H9 (cell line): ENCODE measurements at regions not wholly inside any gene's neighbourhood (a gene's known extent, or its start where the extent isn't known, plus 50 kb on each side); places are given as distances from the start of the nearest gene placed in this dataset.

Experiments used
- DNase-seq: peaks from one replicate; pipeline ENCODE4 v3.0.0-alpha.2; 2017
- H2AFZ ChIP-seq: one replicate; pipeline ENCODE4 v1.6.1; 2013; ENCODE audit warnings: mild to moderate bottlenecking, low read length, control low read depth, moderate library complexity
- H2AK5ac ChIP-seq: 2 replicates; pipeline ENCODE4 v1.6.1; 2013; ENCODE audit warnings: low read length, control low read depth, mixed read lengths; ENCODE audit not compliant: insufficient read length
- H2BK120ac ChIP-seq: one replicate; pipeline ENCODE4 v1.6.1; 2013; ENCODE audit warnings: low read depth, mild to moderate bottlenecking, low read length, control low read depth, inconsistent platforms; ENCODE audit not compliant: poor library complexity, severe bottlenecking
- H2BK12ac ChIP-seq: 2 replicates; pipeline ENCODE4 v1.6.1; 2013; ENCODE audit warnings: low read length, control low read depth, mixed read lengths, low read depth; ENCODE audit not compliant: insufficient read length
- H2BK15ac ChIP-seq: 2 replicates; pipeline ENCODE4 v1.6.1; 2013; ENCODE audit warnings: low read depth, low read length, control low read depth
- H2BK20ac ChIP-seq: one replicate; pipeline ENCODE4 v1.6.1; 2013; ENCODE audit warnings: low read depth, mild to moderate bottlenecking, low read length, control low read depth, inconsistent platforms; ENCODE audit not compliant: poor library complexity, severe bottlenecking
- H2BK5ac ChIP-seq: 2 replicates; pipeline ENCODE4 v1.6.1; 2013; ENCODE audit warnings: low read length, control low read depth, mixed read lengths; ENCODE audit not compliant: insufficient read length
- H3K14ac ChIP-seq: 2 replicates; pipeline ENCODE4 v1.6.1; 2013; ENCODE audit warnings: low read length, control low read depth; ENCODE audit not compliant: insufficient read depth
- H3K18ac ChIP-seq: 2 replicates; pipeline ENCODE4 v1.6.1; 2013; ENCODE audit warnings: low read depth, mild to moderate bottlenecking, mixed read lengths, low read length, control low read depth; ENCODE audit not compliant: insufficient read length
- H3K23ac ChIP-seq: 2 replicates; pipeline ENCODE4 v1.6.1; 2013; ENCODE audit warnings: low read length, control low read depth, mixed read lengths, low read depth; ENCODE audit not compliant: insufficient read length
- H3K23me2 ChIP-seq: 2 replicates; pipeline ENCODE4 v1.6.1; 2013; ENCODE audit warnings: low read depth, mild to moderate bottlenecking, mixed read lengths, low read length, control low read depth; ENCODE audit not compliant: insufficient read length, poor library complexity, severe bottlenecking
- H3K27ac ChIP-seq: 2 replicates; pipeline ENCODE4 v1.5.1; 2013; ENCODE audit warnings: low read length, control low read depth, mixed read lengths, low read depth; ENCODE audit not compliant: insufficient read length
- H3K27me3 ChIP-seq: 2 replicates; pipeline ENCODE4 v1.6.1; 2013; ENCODE audit warnings: low read length, control low read depth, inconsistent platforms; ENCODE audit not compliant: insufficient read depth
- H3K4ac ChIP-seq: 2 replicates; pipeline ENCODE4 v1.6.1; 2013; ENCODE audit warnings: low read depth, mild to moderate bottlenecking, control low read depth, inconsistent platforms, low read length, moderate library complexity
- H3K4me1 ChIP-seq: 2 replicates; pipeline ENCODE4 v1.6.1; 2013; ENCODE audit warnings: low read length, control low read depth, inconsistent platforms; ENCODE audit not compliant: insufficient read depth
- H3K4me2 ChIP-seq: 2 replicates; pipeline ENCODE4 v1.6.1; 2013; ENCODE audit warnings: low read length, control low read depth, mixed read lengths; ENCODE audit not compliant: insufficient read length, insufficient read depth
- H3K56ac ChIP-seq: 2 replicates; pipeline ENCODE4 v1.6.1; 2013; ENCODE audit warnings: low read depth, mild to moderate bottlenecking, mixed read lengths, low read length, control low read depth; ENCODE audit not compliant: insufficient read length
- H3K79me1 ChIP-seq: 2 replicates; pipeline ENCODE4 v1.6.1; 2013; ENCODE audit warnings: low read depth, mild to moderate bottlenecking, moderate library complexity, low read length, control low read depth, inconsistent platforms; ENCODE audit not compliant: insufficient read depth, poor library complexity, severe bottlenecking
- H3K79me2 ChIP-seq: 2 replicates; pipeline ENCODE4 v1.6.1; 2013; ENCODE audit warnings: low read length, control low read depth, inconsistent platforms; ENCODE audit not compliant: insufficient read depth
- H3K9ac ChIP-seq: 2 replicates; pipeline ENCODE4 v1.6.1; 2013; ENCODE audit warnings: low read length, control low read depth, mixed read lengths; ENCODE audit not compliant: insufficient read length; ENCODE audit errors: extremely low read depth
- H3K9me3 ChIP-seq: one replicate; pipeline ENCODE4 v1.6.1; 2013; ENCODE audit warnings: low read depth, low read length, inconsistent platforms; ENCODE audit not compliant: control insufficient read depth
- H3T11ph ChIP-seq: one replicate; pipeline ENCODE4 v1.6.1; 2013; ENCODE audit warnings: mild to moderate bottlenecking, low read length, control low read depth, inconsistent platforms
- H4K20me1 ChIP-seq: one replicate; pipeline ENCODE4 v1.6.1; 2013; ENCODE audit not compliant: control insufficient read depth, insufficient read length, insufficient read depth
- H4K5ac ChIP-seq: 2 replicates; pipeline ENCODE4 v1.6.1; 2013; ENCODE audit warnings: low read depth, mild to moderate bottlenecking, mixed read lengths, low read length, control low read depth; ENCODE audit not compliant: insufficient read length
- H4K8ac ChIP-seq: replicated peaks from 2 replicates; pipeline ENCODE4 v1.6.1; 2013; ENCODE audit warnings: low read length, control low read depth, mixed read lengths, low read depth; ENCODE audit not compliant: insufficient read length
- H4K91ac ChIP-seq: 2 replicates; pipeline ENCODE4 v1.6.1; 2013; ENCODE audit warnings: low read depth, mild to moderate bottlenecking, moderate library complexity, mixed read lengths, low read length, control low read depth; ENCODE audit not compliant: insufficient read length
- H3K27ac Mint-ChIP-seq, 3 experiments: 2 replicates in 2 of 3; 3 replicates in 1 of 3; pipeline ENCODE4 v1.8.0; 2020 to 2021; ENCODE audit warnings: mixed read lengths in 3 of 3, mild to moderate bottlenecking in 1 of 3, moderate library complexity in 1 of 3
- H3K27me3 Mint-ChIP-seq: 2 replicates; pipeline ENCODE4 v1.8.0; 2021; ENCODE audit warnings: low read depth, mild to moderate bottlenecking, moderate library complexity, mixed read lengths
- H3K36me3 Mint-ChIP-seq, 3 experiments: 2 replicates in 2 of 3; 3 replicates in 1 of 3; pipeline ENCODE4 v1.8.0; 2020 to 2021; ENCODE audit warnings: low read depth in 3 of 3, mixed read lengths in 3 of 3; ENCODE audit not compliant: insufficient read depth in 1 of 3
- H3K4me1 Mint-ChIP-seq, 2 experiments: 2 replicates each; pipeline ENCODE4 v1.8.0; 2020; ENCODE audit warnings: mixed read lengths in 2 of 2
- H3K4me3 Mint-ChIP-seq, 2 experiments: 2 replicates in 1 of 2; 3 replicates in 1 of 2; pipeline ENCODE4 v1.8.0; 2020 to 2021; ENCODE audit warnings: mild to moderate bottlenecking in 2 of 2, mixed read lengths in 2 of 2, moderate library complexity in 1 of 2
- H3K9me3 Mint-ChIP-seq, 2 experiments: 2 replicates in 1 of 2; 3 replicates in 1 of 2; pipeline ENCODE4 v1.8.0; 2020; ENCODE audit warnings: mild to moderate bottlenecking in 2 of 2, mixed read lengths in 2 of 2, moderate library complexity in 1 of 2
- CTCF ChIP-seq: fragments of 200-600 bp; sonication (generic); conservative IDR thresholded peaks from 3 replicates; pipeline ENCODE4 v1.8.0; 2021; ENCODE audit warnings: antibody characterized with exemption, mild to moderate bottlenecking
- WGBS: extraction: QIAGEN DNeasy Blood & Tissue Kit; methylation state at CpG from one replicate; pipeline ENCODE4 v1.1.7; 2013; ENCODE audit warnings: missing lambda C conversion rate, low lambda C conversion rate, mixed read lengths; ENCODE audit not compliant: insufficient read length; ENCODE audit errors: extremely low coverage; 5-methylcytosine and 5-hydroxymethylcytosine counted together

- no peak overlapping the region for H2AFZ ChIP-seq
- no peak overlapping the region for H4K91ac ChIP-seq
- no peak for DNase-seq
- H3K27me3 Mint-ChIP-seq = peaks cover 51% of the 10 kb centered on the region
- no peak overlapping the region for H3T11ph ChIP-seq
- no CpG with 5 or more reads among the region's 5 CpGs for WGBS
- H3K27me3 ChIP-seq = no peaks in the 10 kb centered on the region; the same call in 1 of the 2 replicates
- H2BK5ac ChIP-seq = no peak overlapping the region
- no peak overlapping the region for H3K56ac ChIP-seq
- no peak overlapping the region for H2BK15ac ChIP-seq
- TF ChIP-seq CTCF = no peak
- no peak overlapping the region for H4K5ac ChIP-seq
- no peaks in the 10 kb centered on the region for H4K20me1 ChIP-seq
- peaks cover 26 to 31% of the 10 kb centered on the region in 2 experiments for H3K4me1 Mint-ChIP-seq
- no peak overlapping the region for H3K27ac Mint-ChIP-seq
- no peaks in the 10 kb centered on the region; a peak in 1 of 5 replicates for H3K9me3 Mint-ChIP-seq
- H2BK20ac ChIP-seq = no peak overlapping the region
- no peak overlapping the region for H2BK120ac ChIP-seq
- no peak overlapping the region for H3K14ac ChIP-seq
- H2BK12ac ChIP-seq = no peak overlapping the region
- no peaks in the 10 kb centered on the region for H3K36me3 Mint-ChIP-seq
- H3K23me2 ChIP-seq = no peaks in the 10 kb centered on the region
- no peak overlapping the region for H3K18ac ChIP-seq
- no peak overlapping the region for H3K4me2 ChIP-seq
- H3K9ac ChIP-seq = no peak overlapping the region
- H3K27ac ChIP-seq = no peak overlapping the region
- no peaks in the 10 kb centered on the region for H3K79me2 ChIP-seq
- H2AK5ac ChIP-seq = no peak overlapping the region
- H3K4me3 Mint-ChIP-seq = no peak overlapping the region
- H3K4ac ChIP-seq = no peak overlapping the region
- no peak overlapping the region for H3K23ac ChIP-seq
- no peaks in the 10 kb centered on the region; the same call in 1 of the 2 replicates for H3K4me1 ChIP-seq
- no peaks in the 10 kb centered on the region for H3K9me3 ChIP-seq
- no peak overlapping the region for H4K8ac ChIP-seq
- H3K79me1 ChIP-seq = no peaks in the 10 kb centered on the region
These were observed 54.4 kb upstream of the TRABD2B start for GRCh38 chr1:48051466-48052126.
